ENCODE measurements at regions not wholly inside any gene's neighbourhood (a gene's known extent, or its start where the extent isn't known, plus 50 kb on each side); places are given as distances from the start of the nearest gene placed in this dataset.

DNA sequence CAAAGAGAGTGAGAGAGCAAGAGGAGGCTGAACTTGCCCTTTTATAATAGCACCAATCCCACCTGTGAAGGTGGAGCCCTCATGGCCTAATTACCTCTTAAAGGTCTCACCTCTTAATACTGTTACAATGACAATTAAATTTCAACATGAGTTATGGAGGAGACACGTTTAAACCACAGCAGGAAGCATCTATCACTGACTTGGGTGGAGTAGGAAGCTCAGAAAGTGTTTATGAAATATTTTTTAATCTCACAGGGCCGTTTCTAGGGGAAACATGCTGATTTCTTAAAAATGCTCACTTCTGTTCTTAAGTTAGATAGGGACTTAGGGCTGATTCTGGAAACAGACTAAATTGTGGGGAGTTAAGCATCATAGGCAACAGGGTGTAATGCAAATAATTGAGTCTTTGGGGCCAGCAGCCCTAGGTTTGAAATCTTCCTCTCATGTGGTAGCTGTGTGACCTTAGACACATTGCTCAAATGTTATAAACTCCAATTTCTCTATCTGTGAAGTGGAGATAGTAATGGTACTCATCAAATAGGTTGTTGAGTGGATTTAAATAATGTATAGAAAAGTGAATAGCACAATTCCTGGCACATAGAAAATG is 133.3 kb upstream of the KLHL25 start:
- TF ChIP-seq, protein P1, sequence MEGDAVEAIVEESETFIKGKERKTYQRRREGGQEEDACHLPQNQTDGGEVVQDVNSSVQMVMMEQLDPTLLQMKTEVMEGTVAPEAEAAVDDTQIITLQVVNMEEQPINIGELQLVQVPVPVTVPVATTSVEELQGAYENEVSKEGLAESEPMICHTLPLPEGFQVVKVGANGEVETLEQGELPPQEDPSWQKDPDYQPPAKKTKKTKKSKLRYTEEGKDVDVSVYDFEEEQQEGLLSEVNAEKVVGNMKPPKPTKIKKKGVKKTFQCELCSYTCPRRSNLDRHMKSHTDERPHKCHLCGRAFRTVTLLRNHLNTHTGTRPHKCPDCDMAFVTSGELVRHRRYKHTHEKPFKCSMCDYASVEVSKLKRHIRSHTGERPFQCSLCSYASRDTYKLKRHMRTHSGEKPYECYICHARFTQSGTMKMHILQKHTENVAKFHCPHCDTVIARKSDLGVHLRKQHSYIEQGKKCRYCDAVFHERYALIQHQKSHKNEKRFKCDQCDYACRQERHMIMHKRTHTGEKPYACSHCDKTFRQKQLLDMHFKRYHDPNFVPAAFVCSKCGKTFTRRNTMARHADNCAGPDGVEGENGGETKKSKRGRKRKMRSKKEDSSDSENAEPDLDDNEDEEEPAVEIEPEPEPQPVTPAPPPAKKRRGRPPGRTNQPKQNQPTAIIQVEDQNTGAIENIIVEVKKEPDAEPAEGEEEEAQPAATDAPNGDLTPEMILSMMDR (conservative IDR thresholded peaks at IDR 0.05 in 1 of 2, IDR thresholded peaks at IDR 0.05 in 1 of 2; ENCODE audit: extremely low read depth in 1 of 2, insufficient read depth in 1 of 2, low read depth in 1 of 2, low read length in 2 of 2), result no peak
- TF ChIP-seq EZH2 (IDR thresholded peaks at IDR 0.05; ENCODE audit: borderline replicate concordance, low read length), result no peak
